SH-SY5Y (cell line): ENCODE measurements at regions not wholly inside any gene's neighbourhood (a gene's known extent, or its start where the extent isn't known, plus 50 kb on each side); places are given as distances from the start of the nearest gene placed in this dataset.

ENCODE experiments used
- GATA2 ChIP-seq: IDR thresholded peaks from 2 replicates; pipeline ENCODE4 v1.6.1; 2011; ENCODE audit warnings: mild to moderate bottlenecking, low read depth, low read length
- GATA3 ChIP-seq: IDR thresholded peaks from 2 replicates; pipeline ENCODE4 v1.6.1; 2011; ENCODE audit warnings: low read depth, mild to moderate bottlenecking, low read length, moderate library complexity

- TF ChIP-seq GATA2 (no peak), GATA3 (no peak)
Measured at GRCh38 chr14:87067591-87067990, 925.4 kb downstream of the GALC start.
